ENCODE measurements at regions not wholly inside any gene's neighbourhood (a gene's known extent, or its start where the extent isn't known, plus 50 kb on each side); places are given as distances from the start of the nearest gene placed in this dataset.

- peaks cover 0 to 10% (median 0%) of the 10 kb centered on the region in 7 donors for H3K9me3 Mint-ChIP-seq
- intact Hi-C loops (cut with micrococcal nuclease): no loop called here
Observed at GRCh38 chr5:98573834-98574320, 199.6 kb upstream of the RGMB start.

GRCh38 chr5:98576275-98576674 lies 197.2 kb upstream of the RGMB start:
- Mint-ChIP-seq H3K27ac (no peak overlapping the region), H3K4me3 (no peak overlapping the region), H3K4me1 (no peaks in the 10 kb centered on the region), H3K36me3 (no peaks in the 10 kb centered on the region), H3K27me3 (ENCODE audit: low read depth in 3 of 3) (peaks cover 0 to 1% (median 0%) of the 10 kb centered on the region in 3 donors), H3K9me3 (peaks cover 0 to 8% (median 0%) of the 10 kb centered on the region in 7 donors)
- Histone ChIP-seq H4K20me1 (ENCODE audit: insufficient read depth, low read length) (no peaks in the 10 kb centered on the region), H3K36me3 (replicated peaks in 1 of 2; ENCODE audit: control insufficient read depth in 1 of 2, insufficient read depth in 2 of 2, low read length in 2 of 2) (no peaks in the 10 kb centered on the region), H3K27me3 (ENCODE audit: control insufficient read depth in 2 of 2, insufficient read depth in 2 of 2, low read length in 2 of 2) (no peaks in the 10 kb centered on the region), H3K4me3 (replicated peaks in 1 of 3; ENCODE audit: low read depth in 2 of 3, low read length in 3 of 3) (no peak overlapping the region), H3K9me3 (replicated peaks in 1 of 2; ENCODE audit: control insufficient read depth in 1 of 2, insufficient read depth in 1 of 2, low read length in 2 of 2) (peaks cover 0 to 8% of the 10 kb centered on the region in 2 donors), H3K27ac (ENCODE audit: low read depth in 1 of 2, low read length in 2 of 2) (no peak overlapping the region), H3K4me2 (replicated peaks; ENCODE audit: extremely low read depth, low read length, poor library complexity, severe bottlenecking) (no peak overlapping the region), H3K79me2 (ENCODE audit: insufficient read depth, low read length) (no peaks in the 10 kb centered on the region), H3K9ac (ENCODE audit: insufficient read depth, low read length, poor library complexity, severe bottlenecking) (no peak overlapping the region), H3K4me1 (ENCODE audit: control insufficient read depth in 1 of 2, insufficient read depth in 2 of 2, low read length in 2 of 2) (no peaks in the 10 kb centered on the region), H2AFZ (ENCODE audit: insufficient read depth, low read depth, low read length, poor library complexity, severe bottlenecking) (no peak overlapping the region)
- no peak for DNase-seq
- TF ChIP-seq CTCF (IDR thresholded peaks at IDR 0.05): no peak
- intact Hi-C loops (cut with micrococcal nuclease): no loop called here
- WGBS (ENCODE audit: insufficient coverage): 89% methylated on average over 20 of the region's 20 CpGs

More at GRCh38 chr5:98573834-98574320, 199.6 kb upstream of the RGMB start:
- WGBS (ENCODE audit: insufficient coverage): no CpG with 5 or more reads among the region's 4 CpGs
- Histone ChIP-seq H3K9me3 (replicated peaks in 1 of 2; ENCODE audit: control insufficient read depth in 1 of 2, insufficient read depth in 1 of 2, low read length in 2 of 2) (peaks cover 0 to 8% of the 10 kb centered on the region in 2 donors), H3K79me2 (ENCODE audit: insufficient read depth, low read length) (no peaks in the 10 kb centered on the region), H3K4me2 (replicated peaks; ENCODE audit: extremely low read depth, low read length, poor library complexity, severe bottlenecking) (no peak overlapping the region), H3K36me3 (replicated peaks in 1 of 2; ENCODE audit: control insufficient read depth in 1 of 2, insufficient read depth in 2 of 2, low read length in 2 of 2) (no peaks in the 10 kb centered on the region), H2AFZ (ENCODE audit: insufficient read depth, low read depth, low read length, poor library complexity, severe bottlenecking) (no peak overlapping the region), H4K20me1 (ENCODE audit: insufficient read depth, low read length) (no peaks in the 10 kb centered on the region), H3K4me1 (ENCODE audit: control insufficient read depth in 1 of 2, insufficient read depth in 2 of 2, low read length in 2 of 2) (no peaks in the 10 kb centered on the region), H3K27me3 (ENCODE audit: control insufficient read depth in 2 of 2, insufficient read depth in 2 of 2, low read length in 2 of 2) (no peaks in the 10 kb centered on the region), H3K27ac (ENCODE audit: low read depth in 1 of 2, low read length in 2 of 2) (no peak overlapping the region), H3K4me3 (replicated peaks in 1 of 3; ENCODE audit: low read depth in 2 of 3, low read length in 3 of 3) (no peak overlapping the region), H3K9ac (ENCODE audit: insufficient read depth, low read length, poor library complexity, severe bottlenecking) (no peak overlapping the region)
- no peak for TF ChIP-seq CTCF (IDR thresholded peaks at IDR 0.05)
- H3K27me3 Mint-ChIP-seq (ENCODE audit: low read depth in 3 of 3): peaks cover 0 to 1% (median 0%) of the 10 kb centered on the region in 3 donors
- DNase-seq: no peak
- no peak overlapping the region for H3K4me3 Mint-ChIP-seq
- H3K4me1 Mint-ChIP-seq: no peaks in the 10 kb centered on the region
- H3K36me3 Mint-ChIP-seq: no peaks in the 10 kb centered on the region
- H3K27ac Mint-ChIP-seq: no peak overlapping the region
